WTC11 (cell line): ENCODE measurements at regions not wholly inside any gene's neighbourhood (a gene's known extent, or its start where the extent isn't known, plus 50 kb on each side); places are given as distances from the start of the nearest gene placed in this dataset.

ENCODE experiments used
- ATAC-seq: fragments of 200-7000 bp; cut with Tn5 transposase; 2 replicates; pipeline ENCODE4 v1.10.0; 2021; ENCODE audit warnings: mild to moderate bottlenecking, moderate library complexity
- CTCF ChIA-PET: fragments of 300-600 bp; sonication (Branson Sonifier 250); formaldehyde crosslinking; loops from one replicate; lab custom pipeline; 2021; ENCODE audit warnings: antibody characterized with exemption; lab: Charles Lee
- POLR2A ChIA-PET: fragments of 350-600 bp; sonication (Branson Sonifier 250); formaldehyde crosslinking; loops from one replicate; lab custom pipeline; 2021; ENCODE audit warnings: antibody characterized with exemption; lab: Charles Lee
- DNase-seq: peaks from one replicate; pipeline ENCODE4 v3.0.0; 2021; ENCODE audit warnings: low spot score
- H3K27ac Mint-ChIP-seq: 2 replicates; pipeline ENCODE4 v1.8.0; 2021; ENCODE audit warnings: mixed read lengths
- H3K27me3 Mint-ChIP-seq: 2 replicates; pipeline ENCODE4 v1.8.0; 2021; ENCODE audit warnings: low read depth, mild to moderate bottlenecking, moderate library complexity, mixed read lengths
- H3K36me3 Mint-ChIP-seq: 2 replicates; pipeline ENCODE4 v1.8.0; 2021; ENCODE audit warnings: mixed read lengths
- H3K4me1 Mint-ChIP-seq: 2 replicates; pipeline ENCODE4 v1.8.0; 2022; ENCODE audit warnings: mixed read lengths
- H3K4me3 Mint-ChIP-seq: 2 replicates; pipeline ENCODE4 v1.8.0; 2021; ENCODE audit warnings: mild to moderate bottlenecking, moderate library complexity, mixed read lengths
- H3K9me3 Mint-ChIP-seq: 2 replicates; pipeline ENCODE4 v1.8.0; 2021; ENCODE audit warnings: mixed read lengths
- ESRRA ChIP-seq: sonication (generic); formaldehyde crosslinking; IDR thresholded peaks from 2 replicates; pipeline ENCODE4 v1.8.1; 2022; ENCODE audit warnings: mild to moderate bottlenecking, missing genetic modification reagents, borderline replicate concordance
- ETV6 ChIP-seq: sonication (generic); formaldehyde crosslinking; IDR thresholded peaks from 2 replicates; pipeline ENCODE4 v1.8.1; 2022; ENCODE audit warnings: mild to moderate bottlenecking, missing genetic modification reagents
- GABPB1 ChIP-seq: sonication (generic); formaldehyde crosslinking; IDR thresholded peaks from 2 replicates; pipeline ENCODE4 v1.8.1; 2023; ENCODE audit warnings: mild to moderate bottlenecking, missing genetic modification reagents
- NR1H2 ChIP-seq: sonication (generic); formaldehyde crosslinking; IDR thresholded peaks from 2 replicates; pipeline ENCODE4 v1.9.0; 2021; ENCODE audit warnings: mild to moderate bottlenecking, moderate library complexity, missing genetic modification reagents
- SP1 ChIP-seq: sonication (generic); formaldehyde crosslinking; conservative IDR thresholded peaks from 2 replicates; pipeline ENCODE4 v1.8.1; 2022; ENCODE audit warnings: missing genetic modification reagents
- USF1 ChIP-seq: sonication (generic); formaldehyde crosslinking; IDR thresholded peaks from 2 replicates; pipeline ENCODE4 v1.8.0; 2022; ENCODE audit warnings: mild to moderate bottlenecking, missing genetic modification reagents
- ZNF232 ChIP-seq: sonication (generic); formaldehyde crosslinking; IDR thresholded peaks from 2 replicates; pipeline ENCODE4 v1.8.0; 2022; ENCODE audit warnings: mild to moderate bottlenecking, missing genetic modification reagents
- TF ChIP-seq, protein P1 (sequence below): fragments of 250-450 bp; sonication (Bioruptor Pico); IDR thresholded peaks from 2 replicates; pipeline ENCODE4 v1.9.0; 2021; ENCODE audit warnings: mild to moderate bottlenecking
- TF ChIP-seq, protein P2 (sequence below): sonication (generic); formaldehyde crosslinking; IDR thresholded peaks from 2 replicates; pipeline ENCODE4 v1.8.0; 2023; ENCODE audit warnings: missing genetic modification reagents, mild to moderate bottlenecking, borderline replicate concordance
- TF ChIP-seq, protein P3 (sequence below): fragments of 250-450 bp; sonication (Bioruptor Pico); IDR thresholded peaks from 2 replicates; pipeline ENCODE4 v1.8.0; 2021; ENCODE audit warnings: mild to moderate bottlenecking
- TF ChIP-seq, protein P4 (sequence below): fragments of 250-450 bp; sonication (Bioruptor Pico); IDR thresholded peaks from 2 replicates; pipeline ENCODE4 v1.9.0; 2021; ENCODE audit warnings: moderate library complexity, mild to moderate bottlenecking, inconsistent platforms, borderline replicate concordance
- TF ChIP-seq, protein P5 (sequence below): sonication (generic); formaldehyde crosslinking; IDR thresholded peaks from 2 replicates; pipeline ENCODE4 v1.8.0; 2022; ENCODE audit warnings: missing genetic modification reagents

- Mint-ChIP-seq H3K36me3 (no peaks in the 10 kb centered on the region), H3K4me3 (no peak overlapping the region), H3K4me1 (no peaks in the 10 kb centered on the region), H3K27ac (no peak overlapping the region; the same call in 1 of the 2 replicates)
- ATAC-seq (no peak), DNase-seq (no peak)
- POLR2A ChIA-PET, result interaction anchor here (0.6 kb wide), 1 partner anchor 44 kb away, joined by 3 read pairs; no protein-coding TSS in a partner anchor
- TF ChIP-seq ESRRA, result no peak
- TF ChIP-seq, protein P1, sequence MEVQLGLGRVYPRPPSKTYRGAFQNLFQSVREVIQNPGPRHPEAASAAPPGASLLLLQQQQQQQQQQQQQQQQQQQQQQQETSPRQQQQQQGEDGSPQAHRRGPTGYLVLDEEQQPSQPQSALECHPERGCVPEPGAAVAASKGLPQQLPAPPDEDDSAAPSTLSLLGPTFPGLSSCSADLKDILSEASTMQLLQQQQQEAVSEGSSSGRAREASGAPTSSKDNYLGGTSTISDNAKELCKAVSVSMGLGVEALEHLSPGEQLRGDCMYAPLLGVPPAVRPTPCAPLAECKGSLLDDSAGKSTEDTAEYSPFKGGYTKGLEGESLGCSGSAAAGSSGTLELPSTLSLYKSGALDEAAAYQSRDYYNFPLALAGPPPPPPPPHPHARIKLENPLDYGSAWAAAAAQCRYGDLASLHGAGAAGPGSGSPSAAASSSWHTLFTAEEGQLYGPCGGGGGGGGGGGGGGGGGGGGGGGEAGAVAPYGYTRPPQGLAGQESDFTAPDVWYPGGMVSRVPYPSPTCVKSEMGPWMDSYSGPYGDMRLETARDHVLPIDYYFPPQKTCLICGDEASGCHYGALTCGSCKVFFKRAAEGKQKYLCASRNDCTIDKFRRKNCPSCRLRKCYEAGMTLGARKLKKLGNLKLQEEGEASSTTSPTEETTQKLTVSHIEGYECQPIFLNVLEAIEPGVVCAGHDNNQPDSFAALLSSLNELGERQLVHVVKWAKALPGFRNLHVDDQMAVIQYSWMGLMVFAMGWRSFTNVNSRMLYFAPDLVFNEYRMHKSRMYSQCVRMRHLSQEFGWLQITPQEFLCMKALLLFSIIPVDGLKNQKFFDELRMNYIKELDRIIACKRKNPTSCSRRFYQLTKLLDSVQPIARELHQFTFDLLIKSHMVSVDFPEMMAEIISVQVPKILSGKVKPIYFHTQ (CRISPR knock-in tag), result no peak
- no peak for TF ChIP-seq GABPB1
- TF ChIP-seq, protein P2, sequence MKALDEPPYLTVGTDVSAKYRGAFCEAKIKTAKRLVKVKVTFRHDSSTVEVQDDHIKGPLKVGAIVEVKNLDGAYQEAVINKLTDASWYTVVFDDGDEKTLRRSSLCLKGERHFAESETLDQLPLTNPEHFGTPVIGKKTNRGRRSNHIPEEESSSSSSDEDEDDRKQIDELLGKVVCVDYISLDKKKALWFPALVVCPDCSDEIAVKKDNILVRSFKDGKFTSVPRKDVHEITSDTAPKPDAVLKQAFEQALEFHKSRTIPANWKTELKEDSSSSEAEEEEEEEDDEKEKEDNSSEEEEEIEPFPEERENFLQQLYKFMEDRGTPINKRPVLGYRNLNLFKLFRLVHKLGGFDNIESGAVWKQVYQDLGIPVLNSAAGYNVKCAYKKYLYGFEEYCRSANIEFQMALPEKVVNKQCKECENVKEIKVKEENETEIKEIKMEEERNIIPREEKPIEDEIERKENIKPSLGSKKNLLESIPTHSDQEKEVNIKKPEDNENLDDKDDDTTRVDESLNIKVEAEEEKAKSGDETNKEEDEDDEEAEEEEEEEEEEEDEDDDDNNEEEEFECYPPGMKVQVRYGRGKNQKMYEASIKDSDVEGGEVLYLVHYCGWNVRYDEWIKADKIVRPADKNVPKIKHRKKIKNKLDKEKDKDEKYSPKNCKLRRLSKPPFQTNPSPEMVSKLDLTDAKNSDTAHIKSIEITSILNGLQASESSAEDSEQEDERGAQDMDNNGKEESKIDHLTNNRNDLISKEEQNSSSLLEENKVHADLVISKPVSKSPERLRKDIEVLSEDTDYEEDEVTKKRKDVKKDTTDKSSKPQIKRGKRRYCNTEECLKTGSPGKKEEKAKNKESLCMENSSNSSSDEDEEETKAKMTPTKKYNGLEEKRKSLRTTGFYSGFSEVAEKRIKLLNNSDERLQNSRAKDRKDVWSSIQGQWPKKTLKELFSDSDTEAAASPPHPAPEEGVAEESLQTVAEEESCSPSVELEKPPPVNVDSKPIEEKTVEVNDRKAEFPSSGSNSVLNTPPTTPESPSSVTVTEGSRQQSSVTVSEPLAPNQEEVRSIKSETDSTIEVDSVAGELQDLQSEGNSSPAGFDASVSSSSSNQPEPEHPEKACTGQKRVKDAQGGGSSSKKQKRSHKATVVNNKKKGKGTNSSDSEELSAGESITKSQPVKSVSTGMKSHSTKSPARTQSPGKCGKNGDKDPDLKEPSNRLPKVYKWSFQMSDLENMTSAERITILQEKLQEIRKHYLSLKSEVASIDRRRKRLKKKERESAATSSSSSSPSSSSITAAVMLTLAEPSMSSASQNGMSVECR, result no peak
- TF ChIP-seq, protein P3, sequence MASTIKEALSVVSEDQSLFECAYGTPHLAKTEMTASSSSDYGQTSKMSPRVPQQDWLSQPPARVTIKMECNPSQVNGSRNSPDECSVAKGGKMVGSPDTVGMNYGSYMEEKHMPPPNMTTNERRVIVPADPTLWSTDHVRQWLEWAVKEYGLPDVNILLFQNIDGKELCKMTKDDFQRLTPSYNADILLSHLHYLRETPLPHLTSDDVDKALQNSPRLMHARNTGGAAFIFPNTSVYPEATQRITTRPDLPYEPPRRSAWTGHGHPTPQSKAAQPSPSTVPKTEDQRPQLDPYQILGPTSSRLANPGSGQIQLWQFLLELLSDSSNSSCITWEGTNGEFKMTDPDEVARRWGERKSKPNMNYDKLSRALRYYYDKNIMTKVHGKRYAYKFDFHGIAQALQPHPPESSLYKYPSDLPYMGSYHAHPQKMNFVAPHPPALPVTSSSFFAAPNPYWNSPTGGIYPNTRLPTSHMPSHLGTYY (CRISPR knock-in tag), result no peak
- TF ChIP-seq NR1H2 (CRISPR knock-in tag), result no peak
- no peak for TF ChIP-seq ETV6 (CRISPR knock-in tag)
- TF ChIP-seq, protein P4, sequence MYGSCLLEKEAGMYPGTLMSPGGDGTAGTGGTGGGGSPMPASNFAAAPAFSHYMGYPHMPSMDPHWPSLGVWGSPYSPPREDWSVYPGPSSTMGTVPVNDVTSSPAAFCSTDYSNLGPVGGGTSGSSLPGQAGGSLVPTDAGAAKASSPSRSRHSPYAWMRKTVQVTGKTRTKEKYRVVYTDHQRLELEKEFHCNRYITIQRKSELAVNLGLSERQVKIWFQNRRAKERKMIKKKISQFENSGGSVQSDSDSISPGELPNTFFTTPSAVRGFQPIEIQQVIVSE, result no peak
- no peak for TF ChIP-seq USF1
- TF ChIP-seq, protein P5, sequence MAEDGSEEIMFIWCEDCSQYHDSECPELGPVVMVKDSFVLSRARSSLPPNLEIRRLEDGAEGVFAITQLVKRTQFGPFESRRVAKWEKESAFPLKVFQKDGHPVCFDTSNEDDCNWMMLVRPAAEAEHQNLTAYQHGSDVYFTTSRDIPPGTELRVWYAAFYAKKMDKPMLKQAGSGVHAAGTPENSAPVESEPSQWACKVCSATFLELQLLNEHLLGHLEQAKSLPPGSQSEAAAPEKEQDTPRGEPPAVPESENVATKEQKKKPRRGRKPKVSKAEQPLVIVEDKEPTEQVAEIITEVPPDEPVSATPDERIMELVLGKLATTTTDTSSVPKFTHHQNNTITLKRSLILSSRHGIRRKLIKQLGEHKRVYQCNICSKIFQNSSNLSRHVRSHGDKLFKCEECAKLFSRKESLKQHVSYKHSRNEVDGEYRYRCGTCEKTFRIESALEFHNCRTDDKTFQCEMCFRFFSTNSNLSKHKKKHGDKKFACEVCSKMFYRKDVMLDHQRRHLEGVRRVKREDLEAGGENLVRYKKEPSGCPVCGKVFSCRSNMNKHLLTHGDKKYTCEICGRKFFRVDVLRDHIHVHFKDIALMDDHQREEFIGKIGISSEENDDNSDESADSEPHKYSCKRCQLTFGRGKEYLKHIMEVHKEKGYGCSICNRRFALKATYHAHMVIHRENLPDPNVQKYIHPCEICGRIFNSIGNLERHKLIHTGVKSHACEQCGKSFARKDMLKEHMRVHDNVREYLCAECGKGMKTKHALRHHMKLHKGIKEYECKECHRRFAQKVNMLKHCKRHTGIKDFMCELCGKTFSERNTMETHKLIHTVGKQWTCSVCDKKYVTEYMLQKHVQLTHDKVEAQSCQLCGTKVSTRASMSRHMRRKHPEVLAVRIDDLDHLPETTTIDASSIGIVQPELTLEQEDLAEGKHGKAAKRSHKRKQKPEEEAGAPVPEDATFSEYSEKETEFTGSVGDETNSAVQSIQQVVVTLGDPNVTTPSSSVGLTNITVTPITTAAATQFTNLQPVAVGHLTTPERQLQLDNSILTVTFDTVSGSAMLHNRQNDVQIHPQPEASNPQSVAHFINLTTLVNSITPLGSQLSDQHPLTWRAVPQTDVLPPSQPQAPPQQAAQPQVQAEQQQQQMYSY (CRISPR knock-in tag), result no peak
- no peak for TF ChIP-seq SP1 (CRISPR knock-in tag)
- TF ChIP-seq ZNF232 (CRISPR knock-in tag), result no peak
- TF ChIP-seq, all 79 proteins: peak for 0
- CTCF ChIA-PET, result no interaction called here
- Mint-ChIP-seq H3K27me3 (no peaks in the 10 kb centered on the region), H3K9me3 (no peaks in the 10 kb centered on the region)
Observed at GRCh38 chr21:20396798-20397197, 601.4 kb upstream of the NCAM2 start.
